ENCODE measurements at regions not wholly inside any gene's neighbourhood (a gene's known extent, or its start where the extent isn't known, plus 50 kb on each side); places are given as distances from the start of the nearest gene placed in this dataset.

GRCh38 chr3:24551626-24552025 lies 57.0 kb upstream of the THRB start (continued):
- TF ChIP-seq BCL11A (IDR thresholded peaks at IDR 0.05; ENCODE audit: low read depth, low read length) (no peak), CBX3 (IDR thresholded peaks at IDR 0.05; ENCODE audit: borderline replicate concordance, low read depth) (no peak), JUNB (IDR thresholded peaks at IDR 0.05) (no peak), TAF1 (IDR thresholded peaks at IDR 0.05; ENCODE audit: borderline replicate concordance, low read depth, low read length) (no peak), ETV6 (conservative IDR thresholded peaks at IDR 0.05 in 1 of 2, IDR thresholded peaks at IDR 0.05 in 1 of 2; ENCODE audit: borderline replicate concordance in 1 of 2, low read depth in 1 of 2) (no peak), POLR2AphosphoS5 (IDR thresholded peaks at IDR 0.05; ENCODE audit: low read length) (no peak), SRF (IDR thresholded peaks at IDR 0.05; ENCODE audit: low read depth in 2 of 2, low read length in 2 of 2) (no peak)
- TF ChIP-seq, protein P1, sequence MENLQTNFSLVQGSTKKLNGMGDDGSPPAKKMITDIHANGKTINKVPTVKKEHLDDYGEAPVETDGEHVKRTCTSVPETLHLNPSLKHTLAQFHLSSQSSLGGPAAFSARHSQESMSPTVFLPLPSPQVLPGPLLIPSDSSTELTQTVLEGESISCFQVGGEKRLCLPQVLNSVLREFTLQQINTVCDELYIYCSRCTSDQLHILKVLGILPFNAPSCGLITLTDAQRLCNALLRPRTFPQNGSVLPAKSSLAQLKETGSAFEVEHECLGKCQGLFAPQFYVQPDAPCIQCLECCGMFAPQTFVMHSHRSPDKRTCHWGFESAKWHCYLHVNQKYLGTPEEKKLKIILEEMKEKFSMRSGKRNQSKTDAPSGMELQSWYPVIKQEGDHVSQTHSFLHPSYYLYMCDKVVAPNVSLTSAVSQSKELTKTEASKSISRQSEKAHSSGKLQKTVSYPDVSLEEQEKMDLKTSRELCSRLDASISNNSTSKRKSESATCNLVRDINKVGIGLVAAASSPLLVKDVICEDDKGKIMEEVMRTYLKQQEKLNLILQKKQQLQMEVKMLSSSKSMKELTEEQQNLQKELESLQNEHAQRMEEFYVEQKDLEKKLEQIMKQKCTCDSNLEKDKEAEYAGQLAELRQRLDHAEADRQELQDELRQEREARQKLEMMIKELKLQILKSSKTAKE (IDR thresholded peaks at IDR 0.05; ENCODE audit: low read depth, poor library complexity, severe bottlenecking): no peak
- TF ChIP-seq, protein P2, sequence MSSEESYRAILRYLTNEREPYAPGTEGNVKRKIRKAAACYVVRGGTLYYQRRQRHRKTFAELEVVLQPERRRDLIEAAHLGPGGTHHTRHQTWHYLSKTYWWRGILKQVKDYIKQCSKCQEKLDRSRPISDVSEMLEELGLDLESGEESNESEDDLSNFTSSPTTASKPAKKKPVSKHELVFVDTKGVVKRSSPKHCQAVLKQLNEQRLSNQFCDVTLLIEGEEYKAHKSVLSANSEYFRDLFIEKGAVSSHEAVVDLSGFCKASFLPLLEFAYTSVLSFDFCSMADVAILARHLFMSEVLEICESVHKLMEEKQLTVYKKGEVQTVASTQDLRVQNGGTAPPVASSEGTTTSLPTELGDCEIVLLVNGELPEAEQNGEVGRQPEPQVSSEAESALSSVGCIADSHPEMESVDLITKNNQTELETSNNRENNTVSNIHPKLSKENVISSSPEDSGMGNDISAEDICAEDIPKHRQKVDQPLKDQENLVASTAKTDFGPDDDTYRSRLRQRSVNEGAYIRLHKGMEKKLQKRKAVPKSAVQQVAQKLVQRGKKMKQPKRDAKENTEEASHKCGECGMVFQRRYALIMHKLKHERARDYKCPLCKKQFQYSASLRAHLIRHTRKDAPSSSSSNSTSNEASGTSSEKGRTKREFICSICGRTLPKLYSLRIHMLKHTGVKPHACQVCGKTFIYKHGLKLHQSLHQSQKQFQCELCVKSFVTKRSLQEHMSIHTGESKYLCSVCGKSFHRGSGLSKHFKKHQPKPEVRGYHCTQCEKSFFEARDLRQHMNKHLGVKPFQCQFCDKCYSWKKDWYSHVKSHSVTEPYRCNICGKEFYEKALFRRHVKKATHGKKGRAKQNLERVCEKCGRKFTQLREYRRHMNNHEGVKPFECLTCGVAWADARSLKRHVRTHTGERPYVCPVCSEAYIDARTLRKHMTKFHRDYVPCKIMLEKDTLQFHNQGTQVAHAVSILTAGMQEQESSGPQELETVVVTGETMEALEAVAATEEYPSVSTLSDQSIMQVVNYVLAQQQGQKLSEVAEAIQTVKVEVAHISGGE (CRISPR knock-in tag; IDR thresholded peaks at IDR 0.05): no peak

Measured in GM12878 (cell line).